ENCODE measurements at regions not wholly inside any gene's neighbourhood (a gene's known extent, or its start where the extent isn't known, plus 50 kb on each side); places are given as distances from the start of the nearest gene placed in this dataset.

DNA sequence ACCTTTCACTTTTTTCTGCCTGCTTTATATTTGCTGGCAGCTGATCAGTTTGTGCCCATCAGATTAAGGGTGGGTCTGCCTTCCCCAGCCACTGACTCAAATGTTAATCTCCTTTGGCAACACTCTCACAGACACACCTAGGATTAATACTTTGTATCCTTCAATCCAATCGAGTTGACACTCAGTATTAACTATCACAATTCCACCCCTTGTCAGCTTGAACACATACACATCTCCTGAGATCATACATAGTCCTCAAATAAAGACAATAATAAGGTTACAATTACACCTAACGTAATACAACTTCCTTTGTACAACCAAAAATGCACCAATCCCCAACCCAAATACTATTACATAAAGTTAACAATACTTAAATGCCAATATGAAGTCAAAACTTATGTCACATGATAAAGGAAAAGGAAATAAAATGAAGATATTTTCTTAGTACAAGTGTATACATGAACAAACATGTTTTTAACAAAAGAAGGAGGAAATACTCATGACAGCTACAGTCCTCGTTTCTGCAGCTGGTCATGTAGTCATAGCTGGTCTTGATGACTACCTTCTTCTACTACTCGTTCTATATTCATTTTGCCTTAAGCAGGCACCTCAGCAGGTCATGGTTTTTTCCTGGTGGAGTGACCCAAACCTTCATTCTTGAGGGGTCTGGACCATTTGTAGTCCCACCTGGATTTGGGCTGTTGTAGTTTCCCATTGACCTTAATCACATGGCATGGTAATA lies 96.7 kb upstream of the CABCOCO1 start:
- Histone ChIP-seq H3K27me3 (ENCODE audit: control insufficient read depth, extremely low read depth, insufficient read depth, low read length) (no peaks in the 10 kb centered on the region), H3K79me2 (ENCODE audit: control insufficient read depth, insufficient read depth, low read length) (no peaks in the 10 kb centered on the region), H3K27ac (ENCODE audit: control insufficient read depth, insufficient read depth, low read length) (peak overlapping the region; percentile 40), H3K9me3 (ENCODE audit: control insufficient read depth, low read depth, low read length) (no peaks in the 10 kb centered on the region), H3K4me1 (ENCODE audit: control insufficient read depth, extremely low read depth, insufficient read depth, low read length) (peaks cover 10% of the 10 kb centered on the region), H2AFZ (ENCODE audit: control insufficient read depth, low read length) (peak overlapping the region; percentile 68), H4K20me1 (ENCODE audit: control insufficient read depth, extremely low read depth, insufficient read depth, low read length) (no peaks in the 10 kb centered on the region), H3K9me1 (ENCODE audit: control insufficient read depth, extremely low read depth, insufficient read depth, low read length) (no peaks in the 10 kb centered on the region), H3K36me3 (ENCODE audit: control insufficient read depth in 2 of 2, extremely low read depth in 1 of 2, insufficient read depth in 2 of 2, low read length in 2 of 2) (no peaks in the 10 kb centered on the region), H3K9ac (ENCODE audit: control insufficient read depth, extremely low read depth, insufficient read depth, low read length) (no peak overlapping the region), H3K4me2 (ENCODE audit: control insufficient read depth, extremely low read depth, insufficient read depth, low read depth, low read length) (peak overlapping the region; percentile 11), H3K4me3 (ENCODE audit: control insufficient read depth in 2 of 3, extremely low read depth in 1 of 3, insufficient read depth in 2 of 3, low read depth in 1 of 3, low read length in 3 of 3) (no peak overlapping the region)
- TF ChIP-seq EZH2 (IDR thresholded peaks at IDR 0.05; ENCODE audit: low read length): no peak
- TF ChIP-seq, protein P1, sequence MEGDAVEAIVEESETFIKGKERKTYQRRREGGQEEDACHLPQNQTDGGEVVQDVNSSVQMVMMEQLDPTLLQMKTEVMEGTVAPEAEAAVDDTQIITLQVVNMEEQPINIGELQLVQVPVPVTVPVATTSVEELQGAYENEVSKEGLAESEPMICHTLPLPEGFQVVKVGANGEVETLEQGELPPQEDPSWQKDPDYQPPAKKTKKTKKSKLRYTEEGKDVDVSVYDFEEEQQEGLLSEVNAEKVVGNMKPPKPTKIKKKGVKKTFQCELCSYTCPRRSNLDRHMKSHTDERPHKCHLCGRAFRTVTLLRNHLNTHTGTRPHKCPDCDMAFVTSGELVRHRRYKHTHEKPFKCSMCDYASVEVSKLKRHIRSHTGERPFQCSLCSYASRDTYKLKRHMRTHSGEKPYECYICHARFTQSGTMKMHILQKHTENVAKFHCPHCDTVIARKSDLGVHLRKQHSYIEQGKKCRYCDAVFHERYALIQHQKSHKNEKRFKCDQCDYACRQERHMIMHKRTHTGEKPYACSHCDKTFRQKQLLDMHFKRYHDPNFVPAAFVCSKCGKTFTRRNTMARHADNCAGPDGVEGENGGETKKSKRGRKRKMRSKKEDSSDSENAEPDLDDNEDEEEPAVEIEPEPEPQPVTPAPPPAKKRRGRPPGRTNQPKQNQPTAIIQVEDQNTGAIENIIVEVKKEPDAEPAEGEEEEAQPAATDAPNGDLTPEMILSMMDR (optimal IDR thresholded peaks at IDR 0.05 in 1 of 3, IDR thresholded peaks at IDR 0.05 in 1 of 3, conservative IDR thresholded peaks at IDR 0.05 in 1 of 3; ENCODE audit: extremely low read depth in 1 of 3, insufficient read depth in 2 of 3, low read length in 3 of 3): no peak
- peak; percentile 5 for DNase-seq (ENCODE audit: low read depth, low spot score)
- dilution Hi-C loops (cut with MboI; ENCODE audit: extremely low pct_ligation_motif_present, low sequenced_read_pairs): no loop called here
- FAIRE-seq: no peak

DNA sequence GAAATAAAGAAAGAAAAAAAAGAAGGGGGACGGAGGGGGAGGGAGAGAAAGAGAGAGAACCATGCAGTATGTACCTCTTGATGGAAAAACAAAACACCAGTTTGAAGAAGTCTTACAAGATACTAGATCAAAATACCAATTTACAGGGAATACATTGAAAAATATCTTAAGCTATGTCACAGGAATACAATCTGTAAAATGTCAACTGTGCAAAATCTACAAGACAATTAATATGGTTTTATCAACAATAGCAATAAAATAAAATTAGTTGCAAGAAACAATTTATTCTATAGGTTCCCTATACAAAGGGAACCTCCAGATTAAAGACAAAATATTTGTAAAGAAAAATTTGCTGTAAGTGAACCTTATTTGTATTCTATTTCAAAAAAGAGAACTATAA lies 98.3 kb upstream of the CABCOCO1 start:
- dilution Hi-C loops (cut with MboI; ENCODE audit: extremely low pct_ligation_motif_present, low sequenced_read_pairs): no loop called here
- FAIRE-seq: no peak

More for the DNA sequence above, 98.3 kb upstream of the CABCOCO1 start:
- no peaks in the 10 kb centered on the region for H3K9me3 ChIP-seq (ENCODE audit: control insufficient read depth, low read depth, low read length)
- no peak overlapping the region for H2AFZ ChIP-seq (ENCODE audit: control insufficient read depth, low read length)
- no peaks in the 10 kb centered on the region for H3K36me3 ChIP-seq (ENCODE audit: control insufficient read depth in 2 of 2, extremely low read depth in 1 of 2, insufficient read depth in 2 of 2, low read length in 2 of 2)
- no peaks in the 10 kb centered on the region for H3K9me1 ChIP-seq (ENCODE audit: control insufficient read depth, extremely low read depth, insufficient read depth, low read length)
- no peak for DNase-seq (ENCODE audit: low read depth, low spot score)
- H3K27me3 ChIP-seq (ENCODE audit: control insufficient read depth, extremely low read depth, insufficient read depth, low read length): no peaks in the 10 kb centered on the region
- TF ChIP-seq EZH2 (IDR thresholded peaks at IDR 0.05; ENCODE audit: low read length): no peak
- TF ChIP-seq, protein P1 (optimal IDR thresholded peaks at IDR 0.05 in 1 of 3, IDR thresholded peaks at IDR 0.05 in 1 of 3, conservative IDR thresholded peaks at IDR 0.05 in 1 of 3; ENCODE audit: extremely low read depth in 1 of 3, insufficient read depth in 2 of 3, low read length in 3 of 3): no peak
- no peaks in the 10 kb centered on the region for H3K79me2 ChIP-seq (ENCODE audit: control insufficient read depth, insufficient read depth, low read length)
- H3K4me1 ChIP-seq (ENCODE audit: control insufficient read depth, extremely low read depth, insufficient read depth, low read length): peaks cover 10% of the 10 kb centered on the region
- no peaks in the 10 kb centered on the region for H4K20me1 ChIP-seq (ENCODE audit: control insufficient read depth, extremely low read depth, insufficient read depth, low read length)
- H3K9ac ChIP-seq (ENCODE audit: control insufficient read depth, extremely low read depth, insufficient read depth, low read length): no peak overlapping the region
- H3K27ac ChIP-seq (ENCODE audit: control insufficient read depth, insufficient read depth, low read length): no peak overlapping the region
- H3K4me3 ChIP-seq (ENCODE audit: control insufficient read depth in 2 of 3, extremely low read depth in 1 of 3, insufficient read depth in 2 of 3, low read depth in 1 of 3, low read length in 3 of 3): no peak overlapping the region
- H3K4me2 ChIP-seq (ENCODE audit: control insufficient read depth, extremely low read depth, insufficient read depth, low read depth, low read length): no peak overlapping the region
